ENCODE measurements at regions not wholly inside any gene's neighbourhood (a gene's known extent, or its start where the extent isn't known, plus 50 kb on each side); places are given as distances from the start of the nearest gene placed in this dataset.

- no peak overlapping the region for H3K4me3 ChIP-seq
- no peaks in the 10 kb centered on the region for H3K36me3 ChIP-seq
- no peak overlapping the region for H3K27ac ChIP-seq
- no peak for TF ChIP-seq POLR2A (IDR thresholded peaks at IDR 0.05)
- no peak for TF ChIP-seq CTCF (IDR thresholded peaks at IDR 0.05)
- H3K27me3 ChIP-seq, result no peaks in the 10 kb centered on the region
- 70 to 95% (median 78%) methylated on average over 1 of the region's 1 CpG for WGBS, 4 donors
- H3K4me1 ChIP-seq, result no peaks in the 10 kb centered on the region
- intact Hi-C loops (cut with DNase I), result no loop called here
- DNase-seq (peak in 4 of 5 donors; percentile 20 to 61 (median 38)), ATAC-seq (no peak)
- no peaks in the 10 kb centered on the region for H3K9me3 ChIP-seq
These were observed 362.2 kb downstream of the PDGFC start for GRCh38 chr4:156609421-156609820.

- no peaks in the 10 kb centered on the region for H3K9me3 ChIP-seq
- H3K4me1 ChIP-seq, result no peaks in the 10 kb centered on the region
- ATAC-seq (no peak), DNase-seq (no peak)
- TF ChIP-seq POLR2A (IDR thresholded peaks at IDR 0.05) (no peak), CTCF (IDR thresholded peaks at IDR 0.05) (no peak)
- no peak overlapping the region for H3K4me3 ChIP-seq
- no peaks in the 10 kb centered on the region for H3K36me3 ChIP-seq
- H3K27me3 ChIP-seq, result no peaks in the 10 kb centered on the region
- no peak overlapping the region for H3K27ac ChIP-seq
- 50 to 72% (median 63%) methylated on average over 6 of the region's 6 CpGs for WGBS, 4 donors
- intact Hi-C loops (cut with DNase I), result no loop called here
These were observed 362.9 kb downstream of the PDGFC start for GRCh38 chr4:156608651-156609050.

GRCh38 chr4:156607478-156607857 is 364.1 kb downstream of the PDGFC start:
- Histone ChIP-seq H3K27ac (no peak overlapping the region), H3K27me3 (no peaks in the 10 kb centered on the region), H3K4me3 (no peak overlapping the region), H3K36me3 (no peaks in the 10 kb centered on the region), H3K9me3 (no peaks in the 10 kb centered on the region), H3K4me1 (no peaks in the 10 kb centered on the region)
- 87 to 100% (median 90%) methylated on average over 1 of the region's 1 CpG for WGBS, 4 donors
- no peak for TF ChIP-seq POLR2A (IDR thresholded peaks at IDR 0.05)
- no peak for TF ChIP-seq CTCF (IDR thresholded peaks at IDR 0.05)
- no peak for ATAC-seq
- intact Hi-C loops (cut with DNase I), result no loop called here
- DNase-seq, result no peak

GRCh38 chr4:156606554-156607477 is 364.8 kb downstream of the PDGFC start:
- no peaks in the 10 kb centered on the region for H3K36me3 ChIP-seq
- no peaks in the 10 kb centered on the region for H3K4me1 ChIP-seq
- no peak overlapping the region for H3K4me3 ChIP-seq
- no peak overlapping the region for H3K27ac ChIP-seq
- no peaks in the 10 kb centered on the region for H3K9me3 ChIP-seq
- no peak for TF ChIP-seq POLR2A (IDR thresholded peaks at IDR 0.05)
- no peak for TF ChIP-seq CTCF (IDR thresholded peaks at IDR 0.05)
- DNase-seq (no peak), ATAC-seq (no peak)
- H3K27me3 ChIP-seq, result no peaks in the 10 kb centered on the region
- 64 to 73% (median 65%) methylated on average over 7 of the region's 7 CpGs for whole genome bisulfite sequencing, 4 donors
- intact Hi-C loops (cut with DNase I), result no loop called here
